GM19467 (cell line): ENCODE measurements at regions not wholly inside any gene's neighbourhood (a gene's known extent, or its start where the extent isn't known, plus 50 kb on each side); places are given as distances from the start of the nearest gene placed in this dataset.
"Not testable (repeated sequence)": the region's sequence is repeated elsewhere in the genome, so short reads cannot be mapped to it uniquely, and the experiment has no call there.

ENCODE experiments used
- ATAC-seq: cut with Tn5 transposase; IDR thresholded peaks from one replicate; pipeline ENCODE4 v1.9.1; 2021; ENCODE audit warnings: mild to moderate bottlenecking, moderate library complexity; ENCODE audit not compliant: unreplicated experiment

DNA sequence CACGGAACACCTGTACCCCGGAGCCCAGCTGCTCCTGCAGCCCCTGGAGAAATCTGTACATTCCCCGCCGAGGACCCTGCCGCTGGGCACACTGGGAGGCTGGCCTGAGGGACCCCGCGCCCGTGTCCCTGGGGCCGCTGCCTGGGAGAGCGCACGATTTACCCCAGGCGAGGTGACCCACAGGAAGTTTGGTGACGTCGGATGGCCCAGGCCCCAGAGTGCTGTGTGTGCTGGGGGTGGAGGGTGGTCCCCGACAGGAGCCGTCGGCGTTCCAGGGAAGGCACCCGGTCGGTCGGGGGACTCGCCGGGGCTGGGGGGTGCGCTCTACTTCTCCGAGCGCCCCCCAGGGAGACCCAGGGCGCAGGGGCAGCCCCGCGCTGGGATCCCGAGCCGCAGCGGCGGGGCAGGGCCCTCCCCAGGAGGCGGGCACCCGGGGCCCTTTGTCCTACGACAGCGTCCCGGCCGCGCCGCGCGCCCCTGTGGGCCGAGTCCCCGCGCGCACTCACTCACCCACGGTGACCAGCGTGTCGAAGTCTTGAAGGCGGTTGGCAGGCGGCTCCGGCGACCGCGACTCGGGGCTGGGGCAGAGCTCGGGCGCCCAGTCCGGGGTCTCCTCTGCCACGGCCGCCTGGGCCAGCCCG lies 167.9 kb upstream of the PRKX start:
- peak; percentile 34 for ATAC-seq

DNA sequence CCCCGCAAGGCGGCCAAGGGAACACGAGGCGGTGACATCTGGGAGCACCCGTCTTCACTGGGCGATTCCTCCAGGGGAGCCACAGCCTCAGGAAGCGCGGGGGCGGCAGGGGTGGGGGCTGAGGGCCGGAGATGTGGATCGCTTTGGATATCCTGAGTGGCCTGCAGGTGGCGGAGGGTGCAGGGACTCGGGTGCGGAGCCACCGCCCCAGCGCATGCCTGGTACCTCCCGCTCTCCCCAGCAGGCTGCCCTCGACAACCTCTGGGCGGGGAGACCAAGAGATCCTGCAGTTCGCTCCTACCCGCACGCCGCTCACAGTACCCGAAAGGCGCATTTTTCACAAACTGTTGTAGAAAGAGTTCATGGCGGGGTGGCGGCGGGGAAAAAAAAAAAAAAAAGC lies 162.9 kb upstream of the PRKX start:
- ATAC-seq: not testable (repeated sequence)

- ATAC-seq: not testable (repeated sequence)
Observed at GRCh38 chrX:3875638-3876037, 162.2 kb upstream of the PRKX start.

DNA sequence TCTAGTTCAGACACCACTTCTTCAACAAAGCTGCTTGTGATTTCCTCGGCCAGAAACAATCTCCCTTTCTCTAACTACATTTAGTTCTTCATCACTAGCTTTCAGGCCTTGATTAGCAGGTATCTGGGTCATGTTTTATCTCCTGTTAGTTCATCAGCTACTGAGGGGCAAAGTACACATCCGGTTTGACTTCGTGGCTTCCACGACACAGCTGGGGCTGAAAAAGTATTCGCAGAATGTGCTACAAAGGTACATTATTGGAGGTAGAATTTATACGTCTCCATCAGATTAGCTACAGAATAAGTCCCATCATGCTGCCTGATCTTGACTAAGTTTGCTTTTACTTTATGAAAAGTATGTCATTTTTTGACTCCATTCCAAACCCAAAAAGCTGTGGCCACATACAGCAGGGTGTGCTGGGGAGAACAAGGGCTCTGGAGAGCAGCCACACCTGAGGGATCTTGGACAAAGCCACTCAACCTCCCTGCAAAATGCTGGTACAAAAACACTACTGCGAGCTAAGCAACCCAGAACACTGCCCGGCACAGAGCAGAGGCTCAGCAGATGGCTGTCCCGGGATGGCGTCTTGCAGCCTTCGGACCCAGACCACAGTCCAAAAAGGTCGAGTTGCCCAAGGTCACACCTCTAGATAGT lies 158.9 kb upstream of the PRKX start:
- ATAC-seq: not testable (repeated sequence)

DNA sequence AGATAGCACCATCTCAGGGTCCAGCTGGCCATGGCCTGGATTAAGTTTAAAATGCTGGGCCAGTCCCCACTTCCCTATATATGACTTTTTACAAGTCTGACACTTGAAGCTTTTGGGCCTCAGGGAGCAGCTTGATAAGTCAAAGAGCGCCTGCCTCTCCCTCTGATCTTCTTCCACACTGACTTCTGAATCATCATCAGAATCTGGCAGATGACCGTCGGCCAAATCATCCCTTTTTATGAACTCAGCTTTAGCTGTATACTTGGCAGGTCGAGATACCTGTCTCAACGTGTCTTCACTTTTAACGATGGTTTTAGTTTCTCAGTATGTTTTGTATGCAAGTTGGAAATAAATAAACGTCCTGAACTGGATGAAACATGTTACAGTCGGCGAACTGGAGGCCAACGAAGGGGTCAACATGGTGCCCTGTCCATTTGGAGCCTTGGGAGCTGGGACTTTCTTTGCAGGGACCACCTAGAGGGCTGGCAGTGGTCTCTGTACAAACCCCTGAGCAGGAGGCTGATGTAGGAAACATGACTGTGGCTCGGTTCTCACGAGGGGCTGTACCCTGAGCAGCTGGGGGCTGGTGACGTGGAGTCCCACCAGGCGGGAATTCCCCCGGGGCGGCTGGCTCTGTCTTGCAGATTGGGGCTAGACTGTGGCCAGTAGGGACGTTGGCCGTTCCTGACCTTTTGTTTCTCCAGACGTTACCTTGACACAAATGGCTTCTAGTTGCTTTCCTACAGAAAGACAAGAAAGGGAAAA lies 153.8 kb upstream of the PRKX start:
- ATAC-seq: not testable (repeated sequence)

- ATAC-seq: not testable (repeated sequence)
Observed at GRCh38 chrX:3858332-3858731, 144.9 kb upstream of the PRKX start.

DNA sequence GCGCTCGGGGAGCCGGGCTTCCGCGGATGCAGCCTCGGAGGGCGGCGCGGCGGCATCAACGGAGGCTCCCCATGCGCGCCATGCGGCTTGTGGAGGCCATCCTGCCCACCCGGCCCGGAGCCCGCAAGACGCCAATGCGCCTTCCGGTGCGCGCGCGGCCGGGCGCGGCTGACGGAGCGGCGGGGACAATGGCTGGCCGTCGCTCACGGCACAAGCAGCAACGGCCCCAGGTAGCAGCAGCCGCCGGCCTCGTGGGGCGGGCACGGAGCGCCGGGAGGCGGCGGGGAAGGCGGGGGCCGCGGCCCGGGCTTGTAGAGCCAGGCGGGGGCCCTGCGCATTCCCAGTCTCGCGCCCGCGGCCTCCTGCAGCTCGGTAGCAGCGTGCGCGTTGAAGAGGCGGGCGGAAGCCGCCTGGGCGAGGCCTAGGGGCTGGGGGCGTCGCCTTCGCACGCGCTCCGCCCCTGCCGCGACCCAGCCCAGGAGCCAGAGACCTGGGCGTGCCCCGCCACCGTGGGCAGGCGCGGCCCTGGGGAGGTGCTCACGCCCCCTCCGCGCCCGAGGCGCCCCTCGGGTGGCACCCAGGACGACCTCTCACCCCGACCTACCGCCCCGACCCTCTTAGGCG lies 130.2 kb upstream of the PRKX start:
- ATAC-seq: peak; percentile 97

GRCh38 chrX:3842822-3843521 lies 129.5 kb upstream of the PRKX start:
- peak; percentile 51 for ATAC-seq

GRCh38 chrX:3838754-3839153 lies 125.3 kb upstream of the PRKX start:
- not testable (repeated sequence) for ATAC-seq

GRCh38 chrX:3837958-3838643 lies 124.7 kb upstream of the PRKX start:
- ATAC-seq: not testable (repeated sequence)

- not testable (repeated sequence) for ATAC-seq
Observed at GRCh38 chrX:3837211-3837610, 123.8 kb upstream of the PRKX start.

DNA sequence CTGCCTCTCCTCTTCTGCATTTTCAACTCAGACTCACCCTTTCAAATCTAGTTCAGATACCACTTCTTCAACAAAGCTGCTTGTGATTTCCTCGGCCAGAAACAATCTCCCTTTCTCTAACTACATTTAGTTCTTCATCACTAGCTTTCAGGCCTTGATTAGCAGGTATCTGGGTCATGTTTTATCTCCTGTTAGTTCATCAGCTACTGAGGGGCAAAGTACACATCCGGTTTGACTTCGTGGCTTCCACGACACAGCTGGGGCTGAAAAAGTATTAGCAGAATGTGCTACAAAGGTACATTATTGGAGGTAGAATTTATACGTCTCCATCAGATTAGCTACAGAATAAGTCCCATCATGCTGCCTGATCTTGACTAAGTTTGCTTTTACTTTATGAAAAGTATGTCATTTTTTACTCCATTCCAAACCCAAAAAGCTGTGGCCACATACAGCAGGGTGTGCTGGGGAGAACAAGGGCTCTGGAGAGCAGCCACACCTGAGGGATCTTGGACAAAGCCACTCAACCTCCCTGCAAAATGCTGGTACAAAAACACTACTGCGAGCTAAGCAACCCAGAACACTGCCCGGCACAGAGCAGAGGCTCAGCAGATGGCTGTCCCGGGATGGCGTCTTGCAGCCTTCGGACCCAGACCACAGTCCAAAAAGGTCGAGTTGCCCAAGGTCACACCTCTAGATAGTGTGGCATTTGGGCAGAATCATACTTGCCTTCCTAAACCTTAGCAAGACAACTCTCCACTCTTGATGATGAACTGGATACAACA lies 120.5 kb upstream of the PRKX start:
- not testable (repeated sequence) for ATAC-seq

DNA sequence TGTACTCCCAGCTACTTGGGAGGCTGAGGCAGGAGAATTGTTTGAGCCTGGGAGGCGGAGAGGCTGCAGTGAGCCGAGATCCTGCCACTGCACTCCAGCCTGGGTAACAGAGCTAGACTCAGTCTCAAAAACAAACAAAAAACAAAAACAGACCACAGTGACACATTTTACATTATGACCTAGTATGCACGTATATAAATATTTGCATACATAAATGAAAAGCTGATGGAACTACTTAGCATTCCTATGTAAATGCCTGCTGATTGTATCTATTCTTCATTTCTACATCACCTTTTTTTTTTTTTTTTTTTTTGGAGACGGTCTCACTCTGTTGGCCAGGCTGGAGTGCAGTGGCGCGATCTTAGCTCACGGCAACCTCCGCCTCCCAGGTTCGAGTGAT lies 116.6 kb upstream of the PRKX start:
- not testable (repeated sequence) for ATAC-seq

DNA sequence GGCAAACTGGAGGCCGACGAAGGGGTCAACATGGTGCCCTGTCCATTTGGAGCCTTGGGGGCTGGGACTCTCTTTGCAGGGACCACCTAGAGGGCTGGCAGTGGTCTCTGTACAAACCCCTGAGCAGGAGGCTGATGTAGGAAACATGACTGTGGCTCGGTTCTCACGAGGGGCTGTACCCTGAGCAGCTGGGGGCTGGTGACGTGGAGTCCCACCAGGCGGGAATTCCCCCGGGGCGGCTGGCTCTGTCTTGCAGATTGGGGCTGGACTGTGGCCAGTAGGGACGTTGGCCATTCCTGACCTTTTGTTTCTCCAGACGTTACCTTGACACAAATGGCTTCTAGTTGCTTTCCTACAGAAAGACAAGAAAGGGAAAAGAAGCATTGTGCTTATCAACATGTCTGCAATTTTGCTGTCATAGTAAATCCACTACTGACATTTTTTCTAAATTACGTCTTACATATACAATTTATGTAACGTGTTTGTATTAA lies 115.6 kb upstream of the PRKX start:
- not testable (repeated sequence) for ATAC-seq

GRCh38 chrX:3828378-3829040 lies 115.1 kb upstream of the PRKX start:
- not testable (repeated sequence) for ATAC-seq

- ATAC-seq: not testable (repeated sequence)
Observed at GRCh38 chrX:3824008-3824407, 110.6 kb upstream of the PRKX start.

GRCh38 chrX:3820167-3820566 lies 106.7 kb upstream of the PRKX start:
- ATAC-seq: no peak

GRCh38 chrX:3817480-3817879 lies 104.0 kb upstream of the PRKX start:
- not testable (repeated sequence) for ATAC-seq
